Osteoblast (primary cell): ENCODE measurements at regions not wholly inside any gene's neighbourhood (a gene's known extent, or its start where the extent isn't known, plus 50 kb on each side); places are given as distances from the start of the nearest gene placed in this dataset.

Source experiments
- DNase-seq: peaks from one replicate; pipeline ENCODE4 v3.0.0; 2011; ENCODE audit warnings: low spot score, mixed read lengths; ENCODE audit not compliant: insufficient read length; ENCODE audit errors: missing footprints
- H2AFZ ChIP-seq: 2 replicates; pipeline ENCODE4 v1.6.0; 2011; ENCODE audit warnings: mild to moderate bottlenecking, low read length
- H3K27ac ChIP-seq: 2 replicates; pipeline ENCODE4 v1.5.1; 2011; ENCODE audit warnings: mild to moderate bottlenecking, low read depth, low read length, moderate library complexity
- H3K27me3 ChIP-seq: 2 replicates; pipeline ENCODE4 v1.6.0; 2012; ENCODE audit warnings: mild to moderate bottlenecking, control low read depth, inconsistent platforms, low read length, moderate library complexity; ENCODE audit not compliant: insufficient read depth
- H3K36me3 ChIP-seq: 2 replicates; pipeline ENCODE4 v1.5.1; 2011; ENCODE audit warnings: mild to moderate bottlenecking, low read length, control low read depth, moderate library complexity; ENCODE audit not compliant: insufficient read depth
- H3K4me1 ChIP-seq: 2 replicates; pipeline ENCODE4 v1.5.1; 2011; ENCODE audit warnings: mild to moderate bottlenecking, low read length, control low read depth, moderate library complexity; ENCODE audit not compliant: insufficient read depth
- H3K4me2 ChIP-seq: 2 replicates; pipeline ENCODE4 v1.6.0; 2011; ENCODE audit warnings: mild to moderate bottlenecking, low read length; ENCODE audit not compliant: insufficient read depth
- H3K4me3 ChIP-seq: fragments of 200-600 bp; sonication (generic); 3 replicates; pipeline ENCODE4 v1.5.1; 2012; ENCODE audit warnings: mild to moderate bottlenecking, low read length, inconsistent platforms; ENCODE audit not compliant: insufficient read depth
- H3K79me2 ChIP-seq: 2 replicates; pipeline ENCODE4 v1.6.0; 2012; ENCODE audit warnings: mild to moderate bottlenecking, low read length, control low read depth, inconsistent platforms; ENCODE audit not compliant: insufficient read depth
- H3K9me3 ChIP-seq: 2 replicates; pipeline ENCODE4 v1.5.1; 2011; ENCODE audit warnings: low read depth, low read length, control low read depth
- H4K20me1 ChIP-seq: 2 replicates; pipeline ENCODE4 v1.6.0; 2012; ENCODE audit warnings: mild to moderate bottlenecking, low read length, control low read depth; ENCODE audit not compliant: insufficient read depth
- TF ChIP-seq, protein P1 (sequence below): IDR thresholded peaks from 2 replicates; pipeline ENCODE4 v1.5.1; 2011; ENCODE audit warnings: mild to moderate bottlenecking, low read depth, low read length, moderate library complexity; ENCODE audit errors: extremely low read depth

- Histone ChIP-seq H3K27ac (no peak overlapping the region), H3K36me3 (no peaks in the 10 kb centered on the region), H3K9me3 (no peaks in the 10 kb centered on the region), H3K4me3 (no peak overlapping the region), H2AFZ (no peak overlapping the region), H3K4me2 (no peak overlapping the region), H4K20me1 (no peaks in the 10 kb centered on the region), H3K79me2 (no peaks in the 10 kb centered on the region), H3K4me1 (no peaks in the 10 kb centered on the region), H3K27me3 (no peaks in the 10 kb centered on the region)
- no peak for DNase-seq
- TF ChIP-seq, protein P1, sequence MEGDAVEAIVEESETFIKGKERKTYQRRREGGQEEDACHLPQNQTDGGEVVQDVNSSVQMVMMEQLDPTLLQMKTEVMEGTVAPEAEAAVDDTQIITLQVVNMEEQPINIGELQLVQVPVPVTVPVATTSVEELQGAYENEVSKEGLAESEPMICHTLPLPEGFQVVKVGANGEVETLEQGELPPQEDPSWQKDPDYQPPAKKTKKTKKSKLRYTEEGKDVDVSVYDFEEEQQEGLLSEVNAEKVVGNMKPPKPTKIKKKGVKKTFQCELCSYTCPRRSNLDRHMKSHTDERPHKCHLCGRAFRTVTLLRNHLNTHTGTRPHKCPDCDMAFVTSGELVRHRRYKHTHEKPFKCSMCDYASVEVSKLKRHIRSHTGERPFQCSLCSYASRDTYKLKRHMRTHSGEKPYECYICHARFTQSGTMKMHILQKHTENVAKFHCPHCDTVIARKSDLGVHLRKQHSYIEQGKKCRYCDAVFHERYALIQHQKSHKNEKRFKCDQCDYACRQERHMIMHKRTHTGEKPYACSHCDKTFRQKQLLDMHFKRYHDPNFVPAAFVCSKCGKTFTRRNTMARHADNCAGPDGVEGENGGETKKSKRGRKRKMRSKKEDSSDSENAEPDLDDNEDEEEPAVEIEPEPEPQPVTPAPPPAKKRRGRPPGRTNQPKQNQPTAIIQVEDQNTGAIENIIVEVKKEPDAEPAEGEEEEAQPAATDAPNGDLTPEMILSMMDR, result no peak
Measured at GRCh38 chr3:67977762-67978161, 323.4 kb upstream of the SUCLG2 start.

DNA sequence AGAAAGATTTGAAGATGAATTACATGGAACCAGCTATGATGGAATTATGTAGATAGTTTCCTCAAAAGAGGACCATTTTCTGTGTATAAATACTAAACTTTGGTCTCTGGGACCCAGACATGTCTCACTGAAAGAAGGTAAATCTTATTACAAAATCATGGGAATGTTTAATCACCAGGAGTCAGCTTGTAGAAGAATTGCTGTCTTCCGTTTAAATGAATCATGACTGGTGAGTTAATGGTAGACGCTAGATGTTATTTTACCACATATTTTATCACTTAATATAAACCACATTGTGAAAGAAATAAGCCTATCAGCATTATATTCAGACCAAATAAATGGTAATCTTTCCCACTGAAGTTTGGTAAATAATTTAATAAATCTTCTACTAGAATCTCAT, 322.3 kb upstream of the SUCLG2 start:
- H3K27ac ChIP-seq, result no peak overlapping the region
- H3K9me3 ChIP-seq, result no peaks in the 10 kb centered on the region
- no peak overlapping the region for H3K4me3 ChIP-seq
- H3K4me2 ChIP-seq, result no peak overlapping the region
- H3K27me3 ChIP-seq, result no peaks in the 10 kb centered on the region
- no peak overlapping the region for H2AFZ ChIP-seq
- DNase-seq, result no peak
- H3K79me2 ChIP-seq, result no peaks in the 10 kb centered on the region
- no peaks in the 10 kb centered on the region for H4K20me1 ChIP-seq
- H3K36me3 ChIP-seq, result no peaks in the 10 kb centered on the region
- no peaks in the 10 kb centered on the region for H3K4me1 ChIP-seq
- TF ChIP-seq, protein P1, result no peak

- Histone ChIP-seq H3K4me1 (no peaks in the 10 kb centered on the region), H3K27ac (no peak overlapping the region), H3K9me3 (no peaks in the 10 kb centered on the region), H3K36me3 (no peaks in the 10 kb centered on the region), H3K4me3 (no peak overlapping the region), H3K27me3 (no peaks in the 10 kb centered on the region), H4K20me1 (no peaks in the 10 kb centered on the region), H2AFZ (no peak overlapping the region), H3K4me2 (no peak overlapping the region), H3K79me2 (no peaks in the 10 kb centered on the region)
- TF ChIP-seq, protein P1, result no peak
- DNase-seq, result no peak
Measured at GRCh38 chr3:67964596-67964995, 310.2 kb upstream of the SUCLG2 start.

- no peaks in the 10 kb centered on the region for H3K79me2 ChIP-seq
- no peak overlapping the region for H3K4me3 ChIP-seq
Measured at GRCh38 chr3:67957268-67957667, 302.9 kb upstream of the SUCLG2 start.

More at GRCh38 chr3:67957268-67957667, 302.9 kb upstream of the SUCLG2 start:
- TF ChIP-seq, protein P1, result no peak
- Histone ChIP-seq H3K9me3 (no peaks in the 10 kb centered on the region), H3K27me3 (no peaks in the 10 kb centered on the region), H3K36me3 (no peaks in the 10 kb centered on the region), H4K20me1 (no peaks in the 10 kb centered on the region), H2AFZ (no peak overlapping the region), H3K4me1 (no peaks in the 10 kb centered on the region), H3K27ac (no peak overlapping the region), H3K4me2 (no peak overlapping the region)
- DNase-seq, result no peak
